ENCODE measurements at regions not wholly inside any gene's neighbourhood (a gene's known extent, or its start where the extent isn't known, plus 50 kb on each side); places are given as distances from the start of the nearest gene placed in this dataset.
"Not testable (repeated sequence)": the region's sequence is repeated elsewhere in the genome, so short reads cannot be mapped to it uniquely, and the experiment has no call there.

DNA sequence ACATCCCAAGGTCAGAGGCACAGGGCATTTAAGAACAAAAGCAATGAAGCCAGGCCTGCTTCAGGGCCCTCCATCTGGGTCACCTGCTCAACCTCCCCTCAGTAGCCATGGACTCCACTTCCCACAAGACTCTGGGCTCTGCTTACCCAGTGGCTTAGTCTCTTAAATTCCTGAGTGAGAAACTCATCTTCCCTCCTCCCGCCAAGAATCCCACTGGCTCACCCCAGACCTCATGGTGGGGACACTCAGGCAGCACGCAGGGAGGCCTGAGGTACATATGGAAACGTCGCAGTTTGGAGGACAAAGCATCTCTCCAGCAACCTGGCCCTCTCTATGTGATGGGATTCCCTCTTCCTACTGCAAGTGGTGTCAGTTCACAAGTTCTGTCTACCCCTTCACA is 326.7 kb upstream of the CDH5 start:
- DNase-seq = no peak

DNA sequence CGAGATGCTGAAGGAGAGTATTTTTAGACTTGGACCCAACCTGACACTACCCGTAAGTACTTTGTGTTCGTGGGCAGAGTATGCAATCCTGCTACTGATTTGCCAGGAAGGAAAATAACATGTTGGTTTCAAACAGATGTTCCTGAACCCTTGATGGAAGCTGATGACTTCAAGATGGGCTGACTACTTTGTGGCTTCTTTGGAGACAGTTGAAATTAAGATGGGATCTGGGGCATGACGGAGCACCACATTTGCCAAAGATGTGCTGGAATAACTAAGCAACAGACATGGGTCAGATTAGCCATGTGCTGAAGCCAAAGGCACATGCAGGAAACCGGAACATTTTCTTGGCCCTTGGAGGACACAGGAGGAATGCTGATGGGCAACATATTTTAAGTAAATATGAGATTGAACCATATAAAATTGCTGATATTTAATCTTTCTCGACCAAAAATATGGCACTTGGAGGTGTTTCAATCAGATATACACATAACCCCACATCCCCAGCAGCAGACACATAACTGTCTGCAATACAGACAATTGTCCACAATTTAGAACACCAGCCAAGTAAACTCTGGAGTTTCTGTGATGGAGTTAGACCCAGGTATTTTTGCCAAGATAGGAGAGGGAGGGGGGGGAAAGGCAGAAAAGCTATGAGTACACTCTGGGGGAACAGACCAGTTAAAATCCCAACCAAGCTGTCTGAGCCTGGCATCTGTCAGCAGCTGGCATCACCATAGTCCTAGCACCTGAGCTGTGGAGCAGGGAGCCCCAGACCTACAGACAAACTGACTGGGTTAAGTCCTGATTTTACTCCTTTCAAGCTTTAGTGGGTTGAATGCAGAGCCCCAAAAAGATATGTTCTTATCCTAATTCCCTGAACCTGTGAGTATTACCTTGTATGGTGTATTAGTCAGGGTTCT is 329.4 kb upstream of the CDH5 start:
- DNase-seq = no peak

DNA sequence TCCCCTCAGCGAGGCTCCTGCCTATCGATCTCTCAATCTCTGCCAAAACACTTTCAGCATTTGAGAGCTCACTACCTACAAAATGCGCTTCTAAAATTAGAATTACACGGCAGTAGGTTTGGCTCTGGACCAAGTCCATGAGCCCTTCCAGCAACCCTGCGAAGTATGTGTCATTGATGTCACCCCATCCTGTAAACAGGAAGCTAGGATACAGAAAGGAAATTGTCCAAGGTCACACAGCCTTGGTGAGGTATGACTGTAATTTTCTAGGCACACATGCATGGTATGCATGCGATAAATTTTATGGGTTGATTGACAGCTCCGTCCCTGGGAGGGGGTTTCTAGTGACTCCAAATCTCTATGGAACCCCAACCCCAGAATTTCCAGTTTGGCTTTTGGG is 330.3 kb upstream of the CDH5 start:
- DNase-seq = no peak

DNA sequence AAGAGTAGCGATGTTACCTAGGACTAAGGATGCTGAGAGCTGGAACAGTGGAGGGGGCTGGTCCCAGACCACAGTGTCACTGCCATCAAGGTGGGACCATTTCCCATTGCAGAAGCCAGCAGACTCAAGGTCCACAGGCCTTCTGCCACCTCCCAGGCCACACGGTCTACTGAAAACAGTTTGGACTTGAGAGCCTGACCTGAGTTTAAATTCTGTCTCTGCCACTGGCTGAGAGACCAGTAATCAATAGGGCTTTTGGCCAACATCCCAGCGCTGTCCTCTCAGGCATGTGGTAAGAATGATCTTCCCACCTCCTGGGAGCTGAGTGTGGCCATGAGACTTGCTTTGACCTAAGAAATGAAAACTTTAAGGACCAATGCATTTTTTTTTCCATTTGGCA is 331.4 kb upstream of the CDH5 start:
- no peak for DNase-seq

DNA sequence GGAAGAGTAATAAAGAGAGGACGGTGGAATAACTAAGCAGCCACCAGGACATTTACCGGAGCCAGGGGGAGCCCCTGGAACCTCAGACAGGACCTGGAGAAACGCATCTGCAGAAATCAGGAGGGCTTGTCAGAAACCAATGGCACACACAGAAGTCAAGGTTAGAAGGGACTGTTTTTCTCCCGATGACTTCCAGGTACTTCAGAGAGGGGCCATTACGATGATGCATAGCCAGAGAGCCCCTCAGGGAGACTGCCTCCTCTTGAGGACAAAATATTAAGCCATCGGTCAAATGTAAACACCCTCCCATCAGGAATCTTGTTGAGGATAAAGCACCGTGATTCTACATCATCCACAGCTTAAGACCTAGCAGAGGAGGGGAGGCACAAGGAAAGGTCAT is 333.6 kb upstream of the CDH5 start:
- DNase-seq = no peak

DNA sequence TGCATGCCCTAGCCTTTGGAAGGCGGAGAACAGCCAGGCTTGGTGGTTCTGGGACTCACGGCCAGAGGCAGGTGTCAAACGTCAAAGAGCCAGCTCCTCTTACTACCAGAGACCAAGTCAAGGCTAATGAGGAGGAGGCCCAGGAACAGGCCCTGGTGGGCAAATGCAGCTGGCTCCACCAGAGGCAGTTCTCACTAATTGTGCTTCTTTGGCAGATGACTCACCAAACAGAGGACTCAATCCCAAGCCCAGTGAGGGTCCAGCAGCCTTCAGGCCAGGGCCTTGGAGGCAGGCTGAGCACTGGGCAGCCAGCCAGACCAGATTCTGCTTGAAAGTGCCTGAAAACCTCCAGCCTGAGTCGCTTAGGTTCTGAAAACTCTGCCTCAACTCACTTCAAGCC is 336.5 kb upstream of the CDH5 start:
- no peak for DNase-seq

DNA sequence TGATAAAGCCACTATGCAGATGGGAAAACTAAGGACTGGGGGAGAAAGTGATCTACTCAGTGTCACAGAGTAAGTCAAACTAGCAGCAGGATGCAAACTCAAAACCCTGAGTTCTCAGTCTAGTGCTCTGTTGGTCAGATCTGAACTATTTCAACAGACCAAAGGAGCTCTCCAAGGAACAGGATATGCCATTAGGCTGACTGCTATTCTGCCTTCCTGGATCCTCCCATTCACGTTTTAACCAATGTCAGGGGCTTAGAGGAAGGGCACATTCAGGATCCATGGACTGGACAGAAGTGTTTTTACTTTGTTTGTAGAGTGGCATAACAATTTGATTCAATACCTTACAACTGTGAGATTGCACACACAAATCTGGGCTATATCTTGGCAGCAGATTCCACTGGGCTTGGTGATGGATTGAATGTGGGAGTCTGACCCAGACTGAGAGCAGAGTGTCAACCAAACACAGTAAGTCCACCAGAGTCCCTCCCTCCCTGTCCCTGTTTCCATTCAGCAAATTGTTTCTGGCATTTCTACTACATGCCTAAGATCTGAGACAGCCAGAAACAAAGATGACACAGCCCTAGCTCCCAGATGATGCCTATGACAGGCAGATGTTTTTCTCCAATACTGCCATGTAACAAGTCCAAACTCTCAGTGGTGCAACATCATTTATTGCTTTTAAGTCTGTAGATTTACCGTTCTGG is 337.8 kb upstream of the CDH5 start:
- DNase-seq = no peak

DNA sequence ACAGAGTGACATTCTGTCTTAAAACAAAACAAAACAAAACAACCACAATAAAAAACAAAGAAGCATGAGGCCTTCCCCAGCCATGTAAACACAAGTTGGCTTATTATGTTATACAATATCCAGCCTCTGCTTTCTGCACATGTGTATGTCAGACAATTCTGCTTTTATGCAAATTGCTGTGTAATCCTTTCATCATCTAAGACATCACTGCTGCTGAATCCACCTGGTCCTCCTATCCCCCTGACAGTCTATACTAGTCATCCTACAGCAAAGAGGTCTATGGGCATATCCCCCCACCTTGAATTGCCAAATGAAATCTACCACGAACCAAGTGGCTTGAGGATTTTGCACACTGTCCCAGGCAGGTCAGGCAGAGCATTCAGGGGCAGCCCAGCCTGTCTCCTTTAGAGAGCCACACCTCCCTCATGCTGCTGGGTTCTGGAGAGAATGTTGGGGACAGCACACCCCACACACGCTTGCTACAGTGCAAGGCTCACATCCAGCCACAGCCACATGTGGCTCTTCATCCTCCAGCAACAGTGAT is 339.6 kb upstream of the CDH5 start:
- DNase-seq = no peak

DNA sequence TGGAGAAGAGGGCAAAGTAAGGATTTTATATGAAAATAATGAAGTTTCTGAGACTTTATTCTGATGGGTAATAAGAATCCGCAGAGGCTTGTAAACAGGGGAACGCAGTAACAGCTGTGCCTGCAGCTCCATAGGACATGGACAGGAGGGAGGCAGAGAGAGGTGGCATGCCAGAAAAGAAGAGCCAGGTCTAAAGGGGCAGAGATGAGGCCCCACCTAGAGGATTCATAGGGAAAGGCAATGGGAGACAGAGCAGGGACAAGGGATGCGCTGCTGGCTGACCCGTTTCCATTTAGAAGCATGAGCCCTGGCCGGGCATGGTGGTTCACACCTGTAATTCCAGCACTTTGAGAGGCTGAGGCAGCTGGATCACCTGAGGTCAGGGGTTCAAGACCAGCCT is 340.3 kb upstream of the CDH5 start:
- DNase-seq = no peak

DNA sequence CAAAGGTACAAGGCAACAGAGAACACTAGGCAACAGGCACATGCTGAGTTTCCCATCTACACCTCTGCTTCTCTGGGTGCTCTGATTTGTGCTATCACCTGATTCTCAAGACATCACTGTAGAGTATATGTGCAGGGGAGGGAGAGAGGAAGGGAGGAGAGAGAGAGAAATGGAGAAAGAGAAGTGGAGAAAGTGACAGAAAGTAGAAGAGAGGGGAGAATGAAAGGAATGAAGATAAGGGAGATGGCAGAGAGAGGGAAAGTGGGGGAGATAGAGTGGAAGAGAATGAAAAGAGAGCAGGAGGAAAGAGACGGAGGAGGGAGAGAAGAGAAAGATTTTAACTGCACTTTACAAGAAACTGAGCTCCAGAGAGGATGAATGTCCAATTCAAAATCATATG is 340.7 kb upstream of the CDH5 start:
- DNase-seq = no peak

DNA sequence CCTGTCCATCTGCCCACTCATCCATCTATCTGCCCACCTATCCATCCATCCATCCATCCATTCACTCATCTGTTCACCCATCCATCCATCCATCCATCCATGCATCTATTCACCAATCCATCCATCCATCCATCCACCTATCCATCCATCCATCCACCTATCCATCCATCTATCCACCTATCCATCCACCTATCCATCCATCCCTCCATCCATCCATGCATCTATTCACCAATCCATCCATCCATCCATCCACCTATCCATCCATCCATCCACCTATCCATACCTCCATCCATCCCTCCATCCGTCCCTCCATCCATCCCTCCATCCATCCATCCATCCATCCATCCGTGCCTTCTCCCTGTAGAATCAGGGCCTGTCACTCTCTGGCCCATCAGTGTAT is 341.9 kb upstream of the CDH5 start:
- DNase-seq = not testable (repeated sequence)

DNA sequence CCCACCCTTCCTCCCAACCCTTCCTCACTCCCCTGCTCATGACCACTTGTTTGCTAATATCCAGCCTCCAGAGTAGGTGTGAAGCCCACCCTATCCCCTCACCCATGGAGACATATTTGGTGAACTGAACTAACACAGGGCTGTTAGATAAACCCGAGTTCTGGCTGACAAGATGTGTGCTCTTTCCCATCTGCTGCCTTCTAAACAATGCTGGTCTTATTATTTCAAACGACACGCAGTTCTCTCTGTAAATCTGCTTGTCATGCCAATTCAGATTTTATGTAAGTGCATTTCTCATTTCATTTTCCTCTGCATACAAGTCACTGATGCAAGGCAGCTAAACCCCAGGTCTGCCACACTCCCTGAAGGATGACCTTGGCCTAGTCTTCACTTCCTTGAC is 343.0 kb upstream of the CDH5 start:
- no peak for DNase-seq

DNA sequence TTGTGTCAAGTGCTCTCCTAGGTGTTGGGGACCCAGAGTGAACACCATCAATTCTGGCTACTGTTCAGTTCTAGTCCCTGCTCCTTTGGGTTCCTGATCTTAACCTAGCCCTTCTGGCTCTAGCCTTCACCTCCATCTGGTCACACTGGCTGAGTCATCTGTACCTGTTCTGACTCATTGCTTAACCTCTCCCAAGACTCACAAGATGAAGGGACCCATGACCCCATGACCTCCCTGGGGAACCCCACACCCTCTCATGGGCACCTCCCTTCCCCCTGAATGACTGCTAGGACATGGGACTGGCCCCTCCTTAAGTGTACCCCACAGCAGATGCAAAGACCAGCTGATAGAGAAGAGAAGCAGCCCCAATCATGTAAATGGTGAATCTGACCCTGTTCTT is 345.8 kb upstream of the CDH5 start:
- no peak for DNase-seq

DNA sequence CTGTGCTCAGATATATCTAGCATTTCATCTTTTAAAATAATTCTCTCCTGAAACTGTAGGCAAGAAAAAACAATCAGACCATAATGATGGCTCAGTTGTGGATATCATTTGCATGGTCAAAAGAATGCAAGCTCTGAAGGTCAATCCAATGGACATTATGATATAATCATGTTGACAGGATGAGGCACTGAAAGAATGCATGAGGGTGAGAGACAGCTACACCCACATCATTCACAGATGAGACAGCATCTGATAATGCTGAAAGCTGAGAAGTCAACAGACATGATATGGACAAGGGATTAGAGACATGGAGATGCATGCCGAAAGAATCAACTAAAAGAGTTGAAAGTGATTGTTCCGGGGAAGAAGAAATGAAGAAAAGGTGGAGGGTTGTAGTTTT is 346.4 kb upstream of the CDH5 start:
- DNase-seq = no peak

DNA sequence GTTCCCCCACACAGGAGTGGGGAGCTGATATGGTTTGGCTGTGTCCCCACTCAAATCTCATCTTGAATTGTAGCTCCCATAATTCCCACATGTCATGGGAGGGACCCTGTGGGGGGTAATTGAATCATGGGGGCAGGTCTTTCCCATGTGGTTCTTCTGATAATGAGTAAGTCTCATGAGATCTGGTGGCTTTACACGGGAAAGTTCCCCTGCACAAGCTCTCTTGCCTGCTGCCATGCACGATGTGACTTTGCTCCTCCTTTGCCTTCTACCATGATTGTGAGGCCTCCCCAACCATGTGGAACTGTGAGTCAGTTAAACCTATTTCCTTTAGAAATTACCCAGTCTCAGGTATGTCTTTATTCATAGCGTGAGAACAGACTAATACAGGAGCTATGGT is 347.0 kb upstream of the CDH5 start:
- not testable (repeated sequence) for DNase-seq

DNA sequence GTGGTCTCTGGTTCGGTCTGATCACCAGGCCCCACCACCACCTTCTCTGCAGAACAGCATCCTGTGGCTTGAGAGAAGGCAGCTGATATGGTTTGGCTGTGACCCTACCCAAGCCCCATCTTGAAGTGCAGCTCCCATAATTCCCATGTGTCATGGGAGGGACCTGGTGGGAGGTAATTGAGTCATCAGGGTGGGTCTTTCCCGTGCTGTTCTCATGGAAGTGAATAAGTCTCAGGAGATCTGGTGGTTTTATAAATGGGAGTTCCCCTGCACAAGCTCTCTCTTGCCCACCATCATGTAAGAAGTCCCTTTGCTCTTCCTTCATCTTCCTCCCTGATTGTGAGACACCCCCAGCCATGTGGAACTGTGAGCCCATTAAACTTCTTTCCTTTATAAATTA is 352.3 kb upstream of the CDH5 start:
- DNase-seq = no peak

DNA sequence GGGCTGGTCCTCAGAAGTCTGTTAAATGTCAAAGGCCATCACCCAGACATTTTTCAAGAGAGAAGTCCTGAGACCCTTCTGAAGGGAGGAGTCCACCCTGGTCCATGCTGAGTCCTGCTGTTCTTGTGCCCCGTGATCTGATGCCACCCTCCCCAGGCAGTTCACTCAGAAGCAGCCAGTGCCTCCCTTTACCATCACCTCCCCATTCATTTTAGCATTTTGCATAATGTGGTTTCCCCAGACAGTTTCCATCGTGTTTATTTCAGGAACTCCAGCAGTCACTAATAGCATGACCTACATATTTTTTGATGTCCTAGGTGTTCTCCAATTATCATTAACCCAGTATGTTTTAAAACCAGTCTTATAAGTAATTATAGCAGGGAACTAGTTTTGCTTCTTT is 353.0 kb upstream of the CDH5 start:
- no peak for DNase-seq

DNA sequence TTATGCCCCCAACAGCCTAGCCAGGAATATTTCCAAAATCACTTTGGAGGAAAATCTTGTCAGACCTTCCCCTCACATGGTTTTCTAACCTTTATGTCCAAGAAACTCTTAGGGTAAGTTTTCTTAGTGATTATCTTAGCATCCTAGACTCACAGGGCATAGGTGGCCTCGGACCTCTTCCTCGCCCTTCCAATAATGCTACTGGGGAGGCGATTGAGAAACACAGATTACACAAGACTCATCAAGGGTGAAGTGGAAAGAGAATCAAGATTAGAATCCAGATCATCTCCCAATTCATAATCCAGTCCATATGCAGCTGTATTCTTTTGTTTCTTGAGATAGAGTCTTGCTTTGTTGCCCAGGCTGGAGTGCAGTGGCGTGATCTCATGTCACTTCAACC is 358.4 kb upstream of the CDH5 start:
- no peak for DNase-seq

DNA sequence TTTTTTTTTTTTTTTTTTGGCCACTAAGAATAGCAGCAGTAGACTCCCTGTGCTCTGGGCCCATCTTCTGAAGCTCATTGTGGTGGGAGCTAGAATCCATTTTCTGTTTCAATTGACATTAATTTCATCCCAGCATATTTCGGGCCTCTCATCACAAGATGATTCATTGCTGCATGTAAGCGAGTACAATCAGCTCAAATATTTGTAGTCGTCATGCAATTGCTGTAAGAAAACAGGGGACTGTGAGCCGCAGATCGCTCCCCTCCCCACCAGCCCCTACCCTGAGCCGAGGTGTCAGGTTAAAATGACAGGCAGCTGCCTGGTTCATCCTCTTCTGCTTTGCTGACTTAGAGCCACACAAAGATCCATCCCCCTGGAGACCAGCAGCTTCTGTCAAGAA is 358.8 kb upstream of the CDH5 start:
- DNase-seq = no peak

DNA sequence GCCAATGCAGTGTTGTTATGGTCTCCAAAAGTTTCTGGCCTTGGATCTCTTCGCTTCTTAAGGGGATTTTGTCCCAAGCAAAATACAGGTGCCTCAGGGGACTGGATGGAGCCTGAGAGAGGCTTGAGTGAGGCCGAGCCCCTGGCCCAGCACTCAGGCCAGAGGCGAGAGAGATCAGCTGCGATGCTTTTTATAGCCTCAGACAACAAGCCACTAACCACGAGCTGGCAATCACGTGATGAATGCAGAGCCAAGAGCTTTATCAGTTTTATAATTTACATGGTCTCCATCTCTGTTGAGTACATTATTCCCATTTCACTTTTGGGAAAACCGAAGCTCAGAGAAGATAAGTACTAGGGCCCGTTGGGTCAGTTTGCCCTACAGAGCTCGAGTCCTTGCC is 360.0 kb upstream of the CDH5 start:
- DNase-seq = no peak

DNA sequence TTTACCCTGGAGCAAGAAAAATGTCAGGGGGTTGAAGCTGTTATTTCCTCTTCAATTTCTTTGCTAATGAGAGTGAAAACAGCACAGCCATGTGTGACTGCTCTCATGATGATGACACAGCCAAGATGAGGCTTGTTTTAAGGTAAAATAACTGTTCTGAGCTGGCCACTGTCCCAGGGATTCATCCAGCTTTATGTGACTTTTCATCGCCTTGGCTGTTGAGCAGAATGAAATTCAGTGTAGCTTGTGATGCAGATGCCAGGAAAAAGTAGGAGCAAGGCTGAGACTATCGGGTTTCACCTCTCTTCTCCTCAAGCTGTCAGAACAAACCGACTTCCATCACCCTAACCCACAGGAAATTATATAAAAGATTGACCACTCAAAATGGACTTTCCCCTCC is 361.8 kb upstream of the CDH5 start:
- DNase-seq = no peak

DNA sequence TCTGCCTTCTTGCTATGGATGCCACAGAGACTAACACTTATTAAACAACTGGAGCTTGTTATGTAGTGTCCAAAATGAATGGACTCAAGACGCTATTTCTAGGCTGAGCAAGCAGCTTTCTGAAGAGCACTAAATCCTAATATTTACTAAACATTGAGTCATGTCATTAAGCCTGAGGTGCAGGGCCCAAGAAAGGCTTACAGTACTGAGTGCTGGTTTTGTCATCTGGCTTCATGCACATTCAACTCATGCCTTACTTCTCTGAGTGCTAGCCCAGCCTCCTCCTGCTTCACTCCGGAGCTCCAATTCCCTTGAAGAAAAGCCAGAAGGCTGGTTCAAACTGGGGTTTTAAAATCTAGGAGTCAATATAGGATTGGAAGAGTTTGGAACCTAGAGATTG is 363.3 kb upstream of the CDH5 start:
- DNase-seq = no peak

DNA sequence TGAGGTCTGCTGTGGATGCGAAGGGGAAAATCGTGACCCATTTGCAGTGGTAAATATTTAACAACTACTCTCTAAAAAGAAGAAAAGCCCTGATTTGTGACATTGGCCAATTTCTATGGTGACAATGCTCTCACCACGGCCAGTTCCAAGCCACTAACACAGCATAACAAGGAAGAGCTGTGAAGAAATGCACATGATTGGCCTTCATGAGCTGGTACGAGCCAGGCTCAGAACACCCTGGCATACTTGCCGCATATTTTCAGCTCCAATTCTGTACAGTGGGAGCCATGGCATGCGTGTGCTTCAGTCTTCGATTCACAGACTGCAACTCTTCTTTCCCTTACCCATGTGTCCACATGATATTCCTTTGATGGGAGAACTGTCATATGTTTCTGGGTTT is 363.9 kb upstream of the CDH5 start:
- DNase-seq = no peak

DNA sequence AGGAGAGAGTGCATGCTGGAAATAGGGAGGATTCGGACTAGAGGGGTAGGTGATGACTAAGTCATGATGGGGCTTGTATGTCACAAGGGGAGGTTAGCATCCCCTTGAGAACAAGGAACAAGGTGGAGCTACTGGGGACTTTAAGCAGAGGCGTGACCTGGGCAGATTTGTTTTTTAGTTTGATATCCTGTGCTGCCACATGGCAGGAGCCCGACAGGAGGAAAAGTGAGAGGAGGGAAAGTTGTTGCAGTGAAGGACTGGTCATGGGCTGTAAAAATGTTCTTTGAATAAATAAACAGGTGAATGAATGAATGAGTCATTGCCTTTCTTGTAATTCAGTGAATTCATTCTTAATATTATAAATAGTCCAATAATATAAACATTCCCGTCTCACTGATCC is 365.1 kb upstream of the CDH5 start:
- no peak for DNase-seq
